NOMO-1 (cell line): ENCODE measurements at regions not wholly inside any gene's neighbourhood (a gene's known extent, or its start where the extent isn't known, plus 50 kb on each side); places are given as distances from the start of the nearest gene placed in this dataset.

Experiments
- DNase-seq, 2 experiments: peaks; one replicate each; lab custom pipeline; 2025; ENCODE audit not compliant: unreplicated experiment in 2 of 2; lab: John Stamatoyannopoulos, UW

DNA sequence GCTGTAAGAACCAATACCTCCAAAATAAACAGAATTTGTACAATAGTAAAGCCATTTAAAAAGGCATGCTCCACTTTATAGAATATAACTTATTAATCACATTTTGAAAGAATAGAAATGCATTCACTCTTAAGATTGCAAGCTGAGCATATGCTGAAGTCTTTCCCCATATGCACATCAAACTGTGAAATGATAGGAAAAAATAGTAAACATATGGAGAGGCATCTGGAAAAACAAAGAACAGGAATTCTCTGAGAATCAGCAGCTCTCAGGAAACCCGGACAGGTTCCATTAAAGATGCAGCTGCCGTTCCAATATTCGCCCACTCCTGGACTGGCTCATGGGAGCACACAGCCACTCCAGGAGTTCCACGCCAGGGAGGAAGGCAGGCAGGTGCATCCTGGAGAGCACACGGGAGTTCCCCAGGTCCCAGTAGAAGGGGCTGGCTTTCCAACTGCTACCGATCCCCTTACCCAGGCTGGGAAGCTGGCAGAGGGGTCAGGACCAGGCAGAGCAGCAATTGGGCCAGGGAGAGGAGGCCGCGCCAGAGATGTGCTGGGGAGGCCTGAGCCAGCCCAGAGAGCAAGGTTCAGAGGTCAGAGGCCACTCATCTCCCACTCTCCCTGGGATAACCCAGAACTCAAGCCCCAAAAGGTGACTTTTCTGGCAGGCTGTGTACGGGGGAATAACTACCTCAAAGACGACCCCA lies 111.1 kb downstream of the DLL1 start:
- no peak for DNase-seq

DNA sequence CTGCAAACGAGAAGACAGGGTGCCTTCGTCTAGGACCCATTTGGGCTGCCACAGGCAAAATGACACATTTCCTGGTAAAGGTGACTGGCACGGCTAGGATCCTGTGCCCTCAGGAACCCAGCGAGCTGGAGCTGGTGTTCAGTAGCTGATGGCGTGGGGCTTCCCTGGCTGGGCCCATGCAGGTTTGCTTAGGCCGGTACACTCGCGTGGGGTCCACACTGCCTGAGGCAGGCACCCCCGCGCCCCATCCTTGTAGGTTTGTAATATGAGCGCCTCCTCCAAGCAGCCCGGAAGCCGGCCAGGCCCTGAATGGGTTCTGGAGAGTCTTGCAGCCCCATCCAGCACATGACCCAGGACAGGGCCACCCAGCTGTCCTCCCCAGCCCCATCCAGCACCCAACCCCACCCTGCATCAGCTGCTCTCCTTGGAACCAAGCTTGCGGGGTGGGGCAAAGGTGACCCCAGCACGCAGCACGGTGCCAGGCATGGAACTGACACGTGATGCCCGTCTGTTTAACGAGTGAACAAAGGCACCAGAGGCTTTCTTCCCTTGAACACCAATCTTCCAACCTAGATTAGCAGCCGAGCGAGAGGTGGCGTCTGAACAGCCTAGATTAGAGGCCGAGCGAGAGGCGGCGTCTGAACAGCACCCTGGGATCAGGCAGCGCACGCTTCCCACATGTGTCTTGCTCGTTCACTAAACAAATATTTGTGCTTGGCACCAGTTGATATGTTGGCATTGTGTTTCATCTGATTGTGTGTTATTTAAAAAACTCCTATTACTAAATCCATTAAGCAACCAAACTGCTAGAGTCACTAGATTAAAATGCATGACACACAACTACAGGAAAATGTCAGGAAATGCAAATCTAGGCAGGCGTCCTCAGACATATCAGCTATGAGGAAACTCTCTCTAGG lies 112.1 kb downstream of the DLL1 start:
- DNase-seq, result no peak

DNA sequence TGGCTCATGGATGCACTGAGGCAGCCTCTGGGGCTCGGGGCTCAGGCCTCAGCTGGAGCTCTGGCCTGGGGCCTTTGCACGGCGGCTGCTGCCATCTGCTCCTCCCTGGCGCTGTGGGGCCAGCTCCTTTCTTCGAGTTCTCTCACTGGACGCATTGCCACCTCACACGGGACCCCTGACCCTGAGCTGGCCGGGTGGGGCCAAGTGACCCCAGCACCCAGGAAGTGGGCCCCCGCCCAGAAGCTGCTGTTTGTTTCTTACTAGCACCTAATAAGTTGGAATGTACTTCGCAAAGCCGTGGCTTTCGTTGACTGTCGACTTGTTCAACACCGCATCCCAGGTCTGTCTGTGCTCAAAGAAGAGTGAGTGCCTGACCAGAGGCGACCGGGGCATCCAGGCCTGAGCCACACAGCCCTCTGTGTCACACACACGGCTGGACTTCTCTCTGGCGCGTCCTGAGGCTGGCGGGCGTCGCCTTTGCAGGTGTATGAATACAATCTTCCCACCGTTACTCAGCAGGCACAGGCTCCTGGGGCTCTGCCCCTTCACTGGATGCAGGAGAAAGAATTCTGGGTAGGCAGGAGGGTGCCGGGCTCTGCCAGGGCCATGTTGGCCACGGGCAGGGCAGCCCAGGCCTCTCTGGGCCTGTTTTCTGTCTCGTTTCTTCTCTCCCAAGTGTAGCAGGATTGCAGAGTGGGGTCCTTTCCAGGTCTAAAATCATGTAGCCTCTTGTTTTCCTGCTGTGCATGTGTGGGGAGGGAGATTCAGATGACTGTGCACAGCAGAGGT lies 112.9 kb downstream of the DLL1 start:
- DNase-seq, result no peak

DNA sequence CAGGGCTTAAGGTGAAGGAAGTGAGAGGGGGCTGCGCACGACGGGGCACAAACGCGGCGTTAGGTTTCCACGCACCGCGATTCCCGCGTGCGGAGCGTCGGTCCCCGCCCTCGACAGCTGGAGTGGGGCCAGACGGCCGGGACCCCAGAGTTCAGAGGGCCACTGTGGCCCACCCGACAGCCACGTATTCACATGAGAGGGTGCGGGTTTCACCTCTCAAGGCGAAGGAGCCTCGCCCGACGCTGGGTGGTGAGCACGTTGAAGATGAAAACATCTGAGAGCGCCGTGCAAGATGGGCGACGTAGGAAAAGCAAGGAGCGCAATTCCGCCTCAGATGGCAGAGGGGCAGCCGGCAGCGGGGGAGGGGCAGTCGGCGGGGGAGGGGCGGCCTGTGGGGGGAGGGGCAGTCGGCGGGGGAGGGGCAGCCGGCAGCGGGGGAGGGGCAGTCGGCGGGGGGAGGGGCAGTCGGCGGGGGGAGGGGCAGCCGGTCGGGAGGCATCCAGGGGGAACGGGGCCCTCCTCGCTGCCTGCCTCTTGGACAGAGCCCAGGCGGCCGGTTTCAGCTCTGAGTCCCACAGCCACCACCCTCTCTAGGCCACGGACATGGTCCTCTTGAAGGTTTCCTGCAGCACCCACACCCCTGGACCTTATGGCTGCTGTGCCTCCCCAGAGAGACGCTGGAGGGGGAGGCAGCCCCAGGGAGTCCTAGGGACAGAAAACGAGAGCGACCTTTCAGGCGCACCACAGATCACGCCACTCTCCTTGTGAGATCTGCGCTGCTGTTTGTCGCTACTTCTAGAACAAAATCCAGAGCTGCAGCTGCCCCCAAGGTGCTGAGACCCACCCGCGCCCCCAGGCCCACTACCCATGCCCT lies 113.7 kb downstream of the DLL1 start:
- DNase-seq, result no peak

- DNase-seq, result no peak
Observed at GRCh38 chr6:170176136-170176897, 114.6 kb downstream of the DLL1 start.

GRCh38 chr6:170175644-170176135 lies 115.2 kb downstream of the DLL1 start:
- no peak for DNase-seq

- DNase-seq, result no peak
Observed at GRCh38 chr6:170174771-170175643, 115.9 kb downstream of the DLL1 start.

GRCh38 chr6:170174124-170174770 lies 116.6 kb downstream of the DLL1 start:
- peak; percentile 61 to 73 for DNase-seq

- DNase-seq, result no peak
Observed at GRCh38 chr6:170173335-170173881, 117.5 kb downstream of the DLL1 start.

DNA sequence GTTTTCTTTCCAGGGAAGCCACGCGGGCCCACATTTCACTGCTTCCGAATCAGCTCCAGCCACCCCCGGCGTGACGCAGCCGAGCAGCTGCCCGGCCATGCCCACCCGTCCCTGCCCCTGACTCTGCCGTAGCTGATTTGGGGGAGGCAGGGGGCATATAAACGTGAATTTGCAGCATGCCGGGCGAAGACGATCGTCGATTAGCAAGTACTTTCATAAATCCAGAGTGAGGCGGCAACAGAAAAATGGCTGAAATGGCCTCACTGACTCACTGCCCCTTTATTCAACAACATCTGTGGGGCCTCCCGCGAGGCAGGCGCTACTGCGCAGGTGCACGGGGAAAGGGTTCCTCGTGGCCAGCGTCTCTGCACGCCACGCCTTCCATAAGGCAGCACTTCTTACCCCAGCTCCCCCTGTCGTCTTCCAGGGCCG lies 118.0 kb downstream of the DLL1 start:
- peak; percentile 29 to 31 for DNase-seq

- no peak for DNase-seq
Observed at GRCh38 chr6:170172392-170172791, 118.5 kb downstream of the DLL1 start.

DNA sequence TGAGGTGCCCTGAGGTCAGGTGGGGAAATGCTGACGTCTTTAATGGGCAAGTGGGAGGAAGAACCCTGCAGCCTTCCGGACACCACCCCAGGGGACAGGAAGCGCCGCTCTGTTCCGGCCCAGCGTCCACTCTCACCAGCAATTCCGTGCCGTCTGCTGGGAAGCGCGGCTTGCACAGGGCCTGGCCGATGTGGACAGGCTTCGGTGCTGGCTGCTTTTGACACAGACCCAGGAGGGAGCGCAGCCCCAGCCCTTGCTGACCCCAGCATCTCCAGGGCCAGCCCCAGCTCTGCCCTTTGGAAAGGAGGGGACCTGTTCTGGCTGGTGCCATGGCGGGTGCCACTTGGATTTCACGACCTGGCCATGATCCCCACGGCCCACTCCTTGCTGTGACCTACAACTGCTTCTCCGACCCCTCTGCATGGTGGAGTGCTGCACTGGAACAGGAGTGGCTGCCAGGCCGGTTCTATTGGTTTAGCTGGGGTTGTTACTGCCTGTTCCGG lies 123.2 kb downstream of the DLL1 start:
- no peak for DNase-seq

GRCh38 chr6:170166511-170167122 lies 124.3 kb downstream of the DLL1 start:
- DNase-seq, result no peak

GRCh38 chr6:170165471-170166117 lies 125.3 kb downstream of the DLL1 start:
- DNase-seq, result no peak

DNA sequence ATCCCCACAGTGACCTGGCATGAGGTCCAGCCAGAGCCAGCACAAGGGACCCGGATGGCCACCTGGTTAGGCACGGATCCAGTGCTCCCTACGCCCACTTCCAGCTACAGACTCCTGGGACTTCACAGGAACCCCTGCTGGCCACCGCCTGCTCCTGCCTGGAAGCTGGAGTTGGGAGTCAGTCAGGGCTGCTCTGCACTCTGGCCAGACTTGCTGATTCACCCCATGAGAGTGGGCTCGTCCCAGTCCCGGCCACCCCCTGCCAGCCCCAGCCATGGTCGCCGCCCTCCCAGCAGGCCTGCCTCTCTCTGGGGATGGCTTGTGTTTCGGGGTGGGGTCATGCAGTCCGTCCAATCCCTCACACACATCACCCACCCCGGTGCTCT lies 125.8 kb downstream of the DLL1 start:
- DNase-seq, result no peak

- DNase-seq, result no peak
Observed at GRCh38 chr6:170164271-170164900, 126.5 kb downstream of the DLL1 start.
